A673 (cell line): ENCODE measurements at regions not wholly inside any gene's neighbourhood (a gene's known extent, or its start where the extent isn't known, plus 50 kb on each side); places are given as distances from the start of the nearest gene placed in this dataset.

Source experiments
- BruUV-seq: library from RNA; stranded (reverse); fragments of 400-500 nt; replicated peaks from 2 replicates; lab custom pipeline; 2021; lab: Mats Ljungman, UMichigan
- CTCF ChIA-PET: fragments of 300-600 bp; sonication (Branson Sonifier 250); formaldehyde crosslinking; loops from one replicate; lab custom pipeline; 2022; ENCODE audit warnings: antibody characterized with exemption; lab: Charles Lee
- POLR2A ChIA-PET: fragments of 300-600 bp; sonication (Branson Sonifier 250); formaldehyde crosslinking; loops from one replicate; lab custom pipeline; 2022; ENCODE audit warnings: antibody characterized with exemption; ENCODE audit not compliant: low non-redundant PET; lab: Charles Lee
- DNase-seq: peaks from one replicate; pipeline ENCODE4 v3.0.0-alpha.2; 2015; ENCODE audit warnings: low spot score
- H3K27ac ChIP-seq: fragments of 200-600 bp; sonication (generic); 2 replicates; pipeline ENCODE4 v1.5.1; 2016; ENCODE audit warnings: mixed run types, low read depth, mild to moderate bottlenecking, mixed read lengths, antibody characterized with exemption, low read length; ENCODE audit not compliant: poor library complexity, severe bottlenecking
- H3K27me3 ChIP-seq: fragments of 200-600 bp; sonication (generic); replicated peaks from 2 replicates; pipeline ENCODE4 v1.6.1; 2017; ENCODE audit warnings: mixed run types, low read depth, mild to moderate bottlenecking, mixed read lengths, antibody characterized with exemption, low read length; ENCODE audit not compliant: insufficient read depth, poor library complexity
- H3K36me3 ChIP-seq: fragments of 200-600 bp; sonication (generic); 2 replicates; pipeline ENCODE4 v1.6.1; 2016; ENCODE audit warnings: mixed run types, mild to moderate bottlenecking, mixed read lengths, antibody characterized with exemption, low read length; ENCODE audit not compliant: insufficient read depth, poor library complexity, severe bottlenecking
- H3K4me1 ChIP-seq: fragments of 200-600 bp; sonication (generic); 2 replicates; pipeline ENCODE4 v1.6.1; 2017; ENCODE audit warnings: mixed run types, mild to moderate bottlenecking, mixed read lengths, antibody characterized with exemption, low read length; ENCODE audit not compliant: insufficient read depth, poor library complexity, severe bottlenecking
- H3K4me3 ChIP-seq: fragments of 200-600 bp; sonication (generic); 2 replicates; pipeline ENCODE4 v1.5.1; 2016; ENCODE audit warnings: low read depth, mixed run types, mild to moderate bottlenecking, mixed read lengths, low read length; ENCODE audit not compliant: poor library complexity, severe bottlenecking
- H3K9me3 ChIP-seq: fragments of 200-600 bp; sonication (generic); 2 replicates; pipeline ENCODE4 v1.6.1; 2016; ENCODE audit warnings: mixed run types, low read depth, mild to moderate bottlenecking, mixed read lengths, antibody characterized with exemption, low read length; ENCODE audit not compliant: poor library complexity, severe bottlenecking
- CTCF ChIP-seq: fragments of 300-800, 200-600 bp; sonication (generic); conservative IDR thresholded peaks from 2 replicates; pipeline ENCODE4 v1.5.1; 2017; ENCODE audit warnings: low read depth, mild to moderate bottlenecking, antibody characterized with exemption, low read length, moderate library complexity, mixed read lengths
- EZH2 ChIP-seq: fragments of 200-600 bp; sonication (generic); IDR thresholded peaks from 2 replicates; pipeline ENCODE4 v1.6.1; 2017; ENCODE audit warnings: borderline replicate concordance, low read depth, mild to moderate bottlenecking, mixed read lengths, antibody characterized with exemption, low read length; ENCODE audit not compliant: poor library complexity, severe bottlenecking
- intact Hi-C: fragments of 100-400 bp; cut with micrococcal nuclease; formaldehyde crosslinking; loops from one replicate; pipeline ENCODE4 v1.10.0; 2022; ENCODE audit not compliant: unreplicated experiment

- no peak for TF ChIP-seq EZH2
- TF ChIP-seq CTCF: no peak
- no peak overlapping the region for H3K4me3 ChIP-seq
- no peak for DNase-seq
Observed at GRCh38 chr4:36758312-36759178, 477.1 kb downstream of the DTHD1 start.

GRCh38 chr4:36761607-36762006 lies 480.2 kb downstream of the DTHD1 start:
- CTCF ChIA-PET: no interaction called here

More at GRCh38 chr4:36758312-36759178, 477.1 kb downstream of the DTHD1 start:
- no TSS peak for BruUV-seq
- H3K9me3 ChIP-seq: peaks cover 5% of the 10 kb centered on the region
- intact Hi-C loops: no loop called here
- ChIA-PET POLR2A (no interaction called here), CTCF (no interaction called here)
- H3K36me3 ChIP-seq: no peaks in the 10 kb centered on the region
- no peak overlapping the region for H3K27ac ChIP-seq
- no peaks in the 10 kb centered on the region for H3K4me1 ChIP-seq
- H3K27me3 ChIP-seq: no peaks in the 10 kb centered on the region

GRCh38 chr4:36763814-36764213 lies 480.7 kb upstream of the NWD2 start:
- no peak for DNase-seq
- H3K9me3 ChIP-seq: no peaks in the 10 kb centered on the region
- ChIA-PET POLR2A (no interaction called here), CTCF (no interaction called here)
- no peaks in the 10 kb centered on the region for H3K36me3 ChIP-seq
- BruUV-seq: no TSS peak
- no peak overlapping the region for H3K4me3 ChIP-seq
- no peaks in the 10 kb centered on the region for H3K27me3 ChIP-seq
- H3K27ac ChIP-seq: no peak overlapping the region
- no peak for TF ChIP-seq EZH2
- TF ChIP-seq CTCF: no peak
- intact Hi-C loops: no loop called here
- no peaks in the 10 kb centered on the region for H3K4me1 ChIP-seq

More at GRCh38 chr4:36761607-36762006, 480.2 kb downstream of the DTHD1 start:
- Histone ChIP-seq H3K4me1 (no peaks in the 10 kb centered on the region), H3K9me3 (no peaks in the 10 kb centered on the region), H3K27me3 (no peaks in the 10 kb centered on the region), H3K36me3 (no peaks in the 10 kb centered on the region), H3K27ac (no peak overlapping the region), H3K4me3 (no peak overlapping the region)
- intact Hi-C loops: no loop called here
- TF ChIP-seq EZH2: no peak
- TF ChIP-seq CTCF: no peak
- DNase-seq: no peak
- POLR2A ChIA-PET: no interaction called here
- BruUV-seq: no TSS peak
